ENCODE measurements at regions not wholly inside any gene's neighbourhood (a gene's known extent, or its start where the extent isn't known, plus 50 kb on each side); places are given as distances from the start of the nearest gene placed in this dataset.
"Not testable (repeated sequence)": the region's sequence is repeated elsewhere in the genome, so short reads cannot be mapped to it uniquely, and the experiment has no call there.

DNA sequence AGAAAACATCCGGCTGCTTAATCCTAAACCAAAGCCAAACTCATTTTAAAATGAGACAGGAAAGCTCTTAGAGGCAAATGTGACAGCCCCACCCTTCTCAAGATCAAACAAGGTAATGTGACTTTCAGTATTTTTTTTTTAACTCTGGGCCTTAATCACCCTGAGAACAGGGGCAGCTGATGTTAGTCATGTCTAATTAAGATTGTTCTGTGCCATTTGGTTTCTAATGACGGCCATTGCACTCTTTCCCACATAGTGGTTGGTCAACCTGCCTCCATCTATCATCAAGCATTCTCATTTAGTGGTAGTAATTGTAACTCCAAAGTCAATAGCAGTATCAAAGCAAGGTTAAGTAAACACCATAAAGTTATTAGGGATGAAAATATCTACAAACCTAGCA is 191.6 kb upstream of the EXOC2 start:
- Histone ChIP-seq H3K4me3 (ENCODE audit: insufficient read depth, low read depth, low read length) (no peak overlapping the region), H3K27me3 (ENCODE audit: control insufficient read depth, insufficient read depth, low read length) (no peaks in the 10 kb centered on the region), H3K36me3 (replicated peaks; ENCODE audit: control insufficient read depth, insufficient read depth, low read length) (no peaks in the 10 kb centered on the region)
- DNase-seq: no peak

GRCh38 chr6:882084-882598 is 189.2 kb upstream of the EXOC2 start:
- Histone ChIP-seq H3K4me3 (ENCODE audit: insufficient read depth, low read depth, low read length) (no peak overlapping the region), H3K36me3 (replicated peaks; ENCODE audit: control insufficient read depth, insufficient read depth, low read length) (no peaks in the 10 kb centered on the region), H3K27me3 (ENCODE audit: control insufficient read depth, insufficient read depth, low read length) (no peaks in the 10 kb centered on the region)
- DNase-seq: no peak

- Histone ChIP-seq H3K4me3 (ENCODE audit: insufficient read depth, low read depth, low read length) (no peak overlapping the region), H3K27me3 (ENCODE audit: control insufficient read depth, insufficient read depth, low read length) (no peaks in the 10 kb centered on the region), H3K36me3 (replicated peaks; ENCODE audit: control insufficient read depth, insufficient read depth, low read length) (no peaks in the 10 kb centered on the region)
- DNase-seq: no peak
Observed at GRCh38 chr6:878179-878578, 185.2 kb upstream of the EXOC2 start.

DNA sequence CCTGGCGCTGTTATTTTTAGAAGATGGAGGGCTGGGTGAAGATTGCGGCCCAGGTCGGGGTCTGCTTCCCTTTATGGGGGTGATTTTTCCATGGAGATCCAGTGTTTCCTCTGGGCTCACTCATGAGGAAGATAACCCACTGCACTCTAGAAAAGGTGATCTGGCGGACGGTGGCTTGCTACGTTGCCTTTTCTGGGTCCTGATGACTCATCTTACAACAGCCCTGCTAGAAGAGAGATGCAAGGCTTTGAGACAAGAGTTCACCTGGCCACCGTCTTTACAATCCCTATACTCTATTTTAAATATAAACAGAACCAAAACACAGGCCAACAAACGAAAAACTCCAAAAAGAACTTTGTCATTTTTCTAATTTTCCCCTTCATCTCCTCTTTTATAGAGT is 182.1 kb upstream of the EXOC2 start:
- Histone ChIP-seq H3K27me3 (ENCODE audit: control insufficient read depth, insufficient read depth, low read length) (no peaks in the 10 kb centered on the region), H3K4me3 (ENCODE audit: insufficient read depth, low read depth, low read length) (no peak overlapping the region), H3K36me3 (replicated peaks; ENCODE audit: control insufficient read depth, insufficient read depth, low read length) (no peaks in the 10 kb centered on the region)
- no peak for DNase-seq

DNA sequence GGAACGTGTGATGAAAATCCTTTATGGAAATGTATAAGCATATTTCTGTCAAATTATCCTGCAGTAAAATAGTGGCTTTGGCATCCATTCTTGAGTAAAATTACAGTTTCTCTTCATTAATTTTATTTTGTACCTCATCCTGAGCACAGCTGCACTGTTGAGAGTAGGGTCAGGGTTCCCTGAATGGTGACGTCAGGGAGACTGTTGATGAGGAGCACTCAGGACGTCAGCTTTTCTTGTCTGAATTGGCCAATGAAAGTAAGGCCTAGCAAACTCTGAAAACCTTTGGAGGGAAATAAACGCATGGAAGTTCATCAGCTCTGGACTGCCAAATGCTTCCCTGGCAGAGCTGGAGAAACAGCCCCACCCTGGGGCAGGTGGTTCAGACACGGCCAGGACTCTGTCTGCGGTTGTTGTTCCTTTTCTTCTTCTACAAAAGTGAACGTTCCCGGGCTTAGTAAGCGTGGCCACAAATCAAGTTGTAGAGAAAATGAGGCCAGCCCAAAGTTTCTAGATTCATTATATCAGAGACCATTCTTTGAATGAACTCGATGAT is 179.7 kb upstream of the EXOC2 start:
- DNase-seq: no peak
- H3K4me3 ChIP-seq (ENCODE audit: insufficient read depth, low read depth, low read length): no peak overlapping the region
- H3K27me3 ChIP-seq (ENCODE audit: control insufficient read depth, insufficient read depth, low read length): no peaks in the 10 kb centered on the region
- no peaks in the 10 kb centered on the region for H3K36me3 ChIP-seq (replicated peaks; ENCODE audit: control insufficient read depth, insufficient read depth, low read length)

GRCh38 chr6:871503-871902 is 178.6 kb upstream of the EXOC2 start:
- no peaks in the 10 kb centered on the region for H3K27me3 ChIP-seq (ENCODE audit: control insufficient read depth, insufficient read depth, low read length)
- H3K4me3 ChIP-seq (ENCODE audit: insufficient read depth, low read depth, low read length): no peak overlapping the region
- no peaks in the 10 kb centered on the region for H3K36me3 ChIP-seq (replicated peaks; ENCODE audit: control insufficient read depth, insufficient read depth, low read length)
- DNase-seq: no peak

DNA sequence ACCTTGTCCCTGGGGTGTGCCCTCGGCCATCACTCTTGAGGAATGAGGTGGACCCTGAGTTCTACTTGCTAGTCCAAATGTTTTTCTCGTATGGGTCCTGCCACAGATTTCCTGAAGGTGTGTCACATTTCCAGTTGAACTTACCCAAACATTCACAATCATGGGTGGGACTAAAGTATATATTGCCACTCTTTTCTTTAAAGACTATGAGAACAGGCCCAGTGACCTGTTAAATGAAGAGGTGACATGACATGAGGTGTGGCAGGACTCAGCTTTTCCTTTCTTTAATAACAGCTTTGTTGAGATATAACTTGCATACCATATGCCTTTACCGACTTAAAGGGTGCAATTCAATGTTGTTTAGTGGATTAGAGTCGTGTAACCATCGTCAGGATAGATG is 177.2 kb upstream of the EXOC2 start:
- Histone ChIP-seq H3K27me3 (ENCODE audit: control insufficient read depth, insufficient read depth, low read length) (no peaks in the 10 kb centered on the region), H3K4me3 (ENCODE audit: insufficient read depth, low read depth, low read length) (no peak overlapping the region), H3K36me3 (replicated peaks; ENCODE audit: control insufficient read depth, insufficient read depth, low read length) (no peaks in the 10 kb centered on the region)
- no peak for DNase-seq

DNA sequence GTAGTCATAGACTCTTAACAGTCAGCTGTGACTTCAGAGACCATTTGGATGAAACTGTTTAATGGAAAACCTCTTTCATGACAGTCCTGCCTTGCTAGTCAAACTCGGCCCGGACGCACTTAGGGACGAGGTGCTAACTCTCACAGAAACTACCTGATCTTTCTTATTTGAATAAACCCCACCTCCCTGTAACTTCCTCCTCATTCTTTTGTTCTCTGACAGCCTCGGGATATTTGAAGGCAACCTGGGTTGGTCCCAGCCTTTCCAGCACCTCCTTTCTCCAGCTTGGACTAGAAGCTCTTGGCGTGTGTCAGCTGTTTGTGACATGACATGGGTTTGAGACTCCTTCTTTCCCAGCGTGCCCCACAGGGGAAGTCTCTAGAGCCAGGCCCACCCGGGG is 175.3 kb upstream of the EXOC2 start:
- DNase-seq: no peak
- H3K4me3 ChIP-seq (ENCODE audit: insufficient read depth, low read depth, low read length): no peak overlapping the region
- no peaks in the 10 kb centered on the region for H3K27me3 ChIP-seq (ENCODE audit: control insufficient read depth, insufficient read depth, low read length)
- no peaks in the 10 kb centered on the region for H3K36me3 ChIP-seq (replicated peaks; ENCODE audit: control insufficient read depth, insufficient read depth, low read length)

DNA sequence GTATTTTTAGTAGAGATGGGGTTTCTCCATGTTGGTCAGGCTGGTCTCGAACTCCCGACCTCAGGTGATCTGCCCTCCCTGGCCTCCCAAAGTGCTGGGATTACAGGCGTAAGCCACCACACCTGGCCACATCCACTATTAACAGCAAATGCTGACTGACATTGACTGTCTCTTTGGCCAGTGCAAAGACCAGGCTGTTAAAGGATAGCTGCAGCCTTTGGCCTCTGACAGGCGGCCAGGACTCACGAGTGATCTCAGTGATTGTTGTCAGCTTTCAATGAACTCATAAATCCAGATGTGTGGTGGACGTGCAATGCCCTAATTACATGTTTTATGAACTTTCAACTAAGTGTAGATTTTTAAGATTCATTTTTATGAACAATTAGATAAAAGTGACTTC is 174.4 kb upstream of the EXOC2 start:
- DNase-seq: no peak
- Histone ChIP-seq H3K27me3 (ENCODE audit: control insufficient read depth, insufficient read depth, low read length) (no peaks in the 10 kb centered on the region), H3K36me3 (replicated peaks; ENCODE audit: control insufficient read depth, insufficient read depth, low read length) (no peaks in the 10 kb centered on the region), H3K4me3 (ENCODE audit: insufficient read depth, low read depth, low read length) (no peak overlapping the region)

- no peak overlapping the region for H3K4me3 ChIP-seq (ENCODE audit: insufficient read depth, low read depth, low read length)
- H3K36me3 ChIP-seq (replicated peaks; ENCODE audit: control insufficient read depth, insufficient read depth, low read length): no peaks in the 10 kb centered on the region
- no peaks in the 10 kb centered on the region for H3K27me3 ChIP-seq (ENCODE audit: control insufficient read depth, insufficient read depth, low read length)
- DNase-seq: no peak
Observed at GRCh38 chr6:866316-866715, 173.4 kb upstream of the EXOC2 start.

GRCh38 chr6:865846-866245 is 172.9 kb upstream of the EXOC2 start:
- Histone ChIP-seq H3K4me3 (ENCODE audit: insufficient read depth, low read depth, low read length) (no peak overlapping the region), H3K27me3 (ENCODE audit: control insufficient read depth, insufficient read depth, low read length) (no peaks in the 10 kb centered on the region), H3K36me3 (replicated peaks; ENCODE audit: control insufficient read depth, insufficient read depth, low read length) (no peaks in the 10 kb centered on the region)
- DNase-seq: no peak

DNA sequence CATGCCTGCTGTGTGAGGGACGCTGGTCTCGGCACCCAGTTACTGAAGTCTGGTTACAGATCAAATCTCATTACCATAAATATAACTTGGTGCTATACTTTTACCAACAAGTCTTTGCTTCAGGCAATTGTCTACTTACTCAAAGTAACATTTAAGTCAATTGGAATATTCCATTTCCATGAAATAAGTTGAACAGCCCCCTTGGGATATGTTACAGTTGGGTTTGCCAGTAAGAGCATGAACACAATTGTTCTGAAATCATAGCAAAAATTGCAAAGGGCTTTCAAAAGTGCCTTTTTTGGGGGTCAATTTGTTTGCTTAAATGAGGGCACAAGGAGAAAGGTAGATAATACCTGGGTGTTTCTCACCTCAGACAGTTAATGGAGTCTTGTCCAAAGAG is 170.9 kb upstream of the EXOC2 start:
- Histone ChIP-seq H3K36me3 (replicated peaks; ENCODE audit: control insufficient read depth, insufficient read depth, low read length) (no peaks in the 10 kb centered on the region), H3K27me3 (ENCODE audit: control insufficient read depth, insufficient read depth, low read length) (no peaks in the 10 kb centered on the region), H3K4me3 (ENCODE audit: insufficient read depth, low read depth, low read length) (no peak overlapping the region)
- DNase-seq: no peak

DNA sequence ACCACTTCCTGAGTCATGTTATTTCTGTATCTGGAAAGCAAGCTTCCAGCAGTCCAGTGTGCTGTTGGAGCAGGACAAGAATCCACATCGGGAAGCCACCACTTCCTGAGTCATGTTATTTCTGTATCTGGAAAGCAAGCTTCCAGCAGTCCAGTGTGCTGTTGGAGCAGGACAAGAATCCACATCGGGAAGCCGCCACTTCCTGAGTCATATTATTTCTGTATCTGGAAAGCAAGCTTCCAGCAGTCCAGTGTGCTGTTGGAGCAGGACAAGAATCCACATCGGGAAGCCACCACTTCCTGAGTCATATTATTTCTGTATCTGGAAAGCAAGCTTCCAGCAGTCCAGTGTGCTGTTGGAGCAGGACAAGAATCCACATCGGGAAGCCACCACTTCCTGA is 170.2 kb upstream of the EXOC2 start:
- H3K36me3 ChIP-seq (replicated peaks; ENCODE audit: control insufficient read depth, insufficient read depth, low read length); H3K27me3 ChIP-seq (ENCODE audit: control insufficient read depth, insufficient read depth, low read length); H3K4me3 ChIP-seq (ENCODE audit: insufficient read depth, low read depth, low read length); DNase-seq: not testable (repeated sequence)

- H3K27me3 ChIP-seq (ENCODE audit: control insufficient read depth, insufficient read depth, low read length): no peaks in the 10 kb centered on the region
Observed at GRCh38 chr6:859936-860335, 167.0 kb upstream of the EXOC2 start.

DNA sequence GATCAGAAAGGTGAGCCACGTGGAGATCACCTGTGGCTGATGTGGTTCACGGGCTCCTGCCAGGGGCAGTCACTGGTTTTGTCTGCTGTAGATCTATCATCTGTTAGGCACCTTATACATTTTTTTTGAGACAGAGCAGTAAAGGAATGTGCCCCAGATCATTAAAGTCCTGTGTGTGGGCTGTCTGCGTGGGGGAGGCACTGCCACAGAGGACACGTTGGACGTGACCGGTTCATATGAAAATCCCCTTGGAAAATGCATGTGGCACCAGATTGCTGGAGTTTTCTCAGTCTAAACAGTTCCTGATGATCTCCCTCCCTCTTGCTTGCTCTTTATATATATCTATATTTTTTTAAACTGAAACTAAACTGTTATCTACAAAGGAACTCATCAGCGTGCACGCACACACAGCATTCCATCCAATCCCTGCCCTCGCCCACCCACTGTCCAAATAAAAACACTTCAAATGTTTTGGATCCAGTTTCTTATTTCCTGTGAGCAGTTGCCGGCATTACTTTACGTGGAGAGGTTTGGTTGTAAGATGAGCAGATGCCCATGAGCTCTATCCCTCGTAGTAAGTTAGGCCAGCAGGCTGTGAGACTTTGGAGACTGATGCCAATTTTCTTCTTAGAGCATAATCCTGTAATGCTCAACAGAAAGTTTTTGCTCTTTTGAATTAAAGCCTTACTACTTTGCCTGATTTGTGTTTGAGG is 161.6 kb upstream of the EXOC2 start:
- no peak for DNase-seq
- no peaks in the 10 kb centered on the region for H3K27me3 ChIP-seq (ENCODE audit: control insufficient read depth, insufficient read depth, low read length)
- H3K4me3 ChIP-seq (ENCODE audit: insufficient read depth, low read depth, low read length): no peak overlapping the region
- H3K36me3 ChIP-seq (replicated peaks; ENCODE audit: control insufficient read depth, insufficient read depth, low read length): no peaks in the 10 kb centered on the region

More at GRCh38 chr6:859936-860335, 167.0 kb upstream of the EXOC2 start:
- no peak for DNase-seq
- no peak overlapping the region for H3K4me3 ChIP-seq (ENCODE audit: insufficient read depth, low read depth, low read length)
- H3K36me3 ChIP-seq (replicated peaks; ENCODE audit: control insufficient read depth, insufficient read depth, low read length): no peaks in the 10 kb centered on the region

All from H7 (cell line).